Tibial artery (tissue), 4 donors: ENCODE measurements at regions not wholly inside any gene's neighbourhood (a gene's known extent, or its start where the extent isn't known, plus 50 kb on each side); places are given as distances from the start of the nearest gene placed in this dataset.

Source experiments
- DNase-seq, 2 donors: peaks; one replicate each; pipeline ENCODE4 v3.0.0-alpha.2; 2019
- H3K27ac ChIP-seq, 2 donors: fragments of 200-600 bp; sonication (generic) in 1 of 2; 1 replicate in 1 of 2; 2 replicates in 1 of 2; pipeline ENCODE4 v1.5.1; 2018 to 2019; ENCODE audit warnings: mild to moderate bottlenecking in 1 of 2
- H3K27me3 ChIP-seq, 2 donors: fragments of 200-600 bp; sonication (generic) in 1 of 2; one replicate each; pipeline versions ENCODE4 v1.5.1 to v1.6.0; 2016 to 2019
- H3K36me3 ChIP-seq, 3 donors: fragments of 200-600 bp; sonication (generic) in 2 of 3; one replicate each; pipeline ENCODE4 v1.5.1; 2016 to 2019; ENCODE audit warnings: mild to moderate bottlenecking in 2 of 3
- H3K4me1 ChIP-seq, 4 donors: fragments of 200-600 bp; sonication (generic) in 2 of 4; 1 replicate in 3 of 4; 2 replicates in 1 of 4; pipeline ENCODE4 v1.5.1; 2016 to 2019
- H3K4me3 ChIP-seq, 2 donors: fragments of 200-600 bp; sonication (generic) in 1 of 2; 1 replicate in 1 of 2; 2 replicates in 1 of 2; pipeline ENCODE4 v1.5.1; 2018 to 2019; ENCODE audit warnings: mild to moderate bottlenecking in 2 of 2
- H3K9me3 ChIP-seq, 3 donors: fragments of 200-600 bp; sonication (generic) in 1 of 3; one replicate each; pipeline ENCODE4 v1.5.1; 2016 to 2019
- CTCF ChIP-seq, 2 experiments: fragments of 200-600 bp in 1 of 2; fragments of 450-650 bp in 1 of 2; IDR thresholded peaks; one replicate each; pipeline ENCODE4 v1.5.1; 2017 to 2019; ENCODE audit warnings: antibody characterized with exemption in 2 of 2, mild to moderate bottlenecking in 1 of 2, moderate library complexity in 1 of 2
- intact Hi-C: fragments of 100-400 bp; cut with DNase I; formaldehyde crosslinking; loops from one replicate; pipeline ENCODE4 v1.15.0; 2023; ENCODE audit warnings: low total_unique reads

DNA sequence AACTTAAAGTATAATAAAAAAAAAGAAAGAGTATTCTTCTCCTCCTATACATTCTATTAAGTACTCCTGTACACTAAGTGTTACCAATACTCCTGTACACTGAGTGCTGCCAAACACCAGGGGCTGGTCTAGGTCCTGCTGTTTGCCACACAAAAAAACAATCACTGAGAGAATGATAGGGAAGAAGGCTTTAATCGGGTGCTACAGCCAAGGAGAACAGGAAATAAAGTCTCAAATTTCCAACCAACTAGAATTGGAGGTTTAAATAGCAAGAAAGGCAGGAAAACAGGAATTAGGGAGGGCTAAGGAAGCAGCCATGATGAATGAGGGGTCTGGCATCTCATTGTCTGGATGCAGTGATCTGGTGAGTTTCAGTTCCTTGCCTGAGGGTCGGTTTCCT is 239.8 kb downstream of the ZNF674 start:
- no peaks in the 10 kb centered on the region for H3K36me3 ChIP-seq
- no peaks in the 10 kb centered on the region for H3K27me3 ChIP-seq
- no peak overlapping the region for H3K27ac ChIP-seq
- intact Hi-C loops: no loop called here
- H3K4me1 ChIP-seq: no peaks in the 10 kb centered on the region
- DNase-seq: no peak
- H3K4me3 ChIP-seq: no peak overlapping the region
- no peak for TF ChIP-seq CTCF (IDR thresholded peaks at IDR 0.05)
- H3K9me3 ChIP-seq: peaks cover 0 to 7% (median 0%) of the 10 kb centered on the region in 3 donors

DNA sequence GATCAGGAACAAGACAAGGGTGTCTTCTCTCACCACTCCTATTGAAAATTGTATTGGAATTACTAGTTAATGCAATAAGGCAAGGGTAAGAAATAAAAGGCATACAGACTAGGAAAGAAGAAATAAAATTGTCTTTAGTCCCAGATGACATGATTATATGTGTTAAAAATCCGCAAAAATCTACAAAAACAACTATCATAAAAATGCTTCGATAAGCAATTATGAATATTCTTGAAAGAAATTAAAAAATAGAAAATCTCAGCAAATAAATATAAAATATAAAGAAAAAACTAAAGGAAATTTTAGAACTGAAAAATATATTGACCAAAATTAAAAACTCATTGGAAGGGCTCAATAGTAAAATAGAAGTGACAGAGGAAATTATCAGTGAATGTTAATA is 243.3 kb downstream of the ZNF674 start:
- peaks cover 0 to 7% (median 0%) of the 10 kb centered on the region in 3 donors for H3K9me3 ChIP-seq
- no peak overlapping the region for H3K4me3 ChIP-seq
- no peaks in the 10 kb centered on the region for H3K27me3 ChIP-seq
- no peak for DNase-seq
- no peak overlapping the region for H3K27ac ChIP-seq
- intact Hi-C loops: no loop called here
- no peaks in the 10 kb centered on the region for H3K4me1 ChIP-seq
- TF ChIP-seq CTCF (IDR thresholded peaks at IDR 0.05): no peak
- no peaks in the 10 kb centered on the region for H3K36me3 ChIP-seq

DNA sequence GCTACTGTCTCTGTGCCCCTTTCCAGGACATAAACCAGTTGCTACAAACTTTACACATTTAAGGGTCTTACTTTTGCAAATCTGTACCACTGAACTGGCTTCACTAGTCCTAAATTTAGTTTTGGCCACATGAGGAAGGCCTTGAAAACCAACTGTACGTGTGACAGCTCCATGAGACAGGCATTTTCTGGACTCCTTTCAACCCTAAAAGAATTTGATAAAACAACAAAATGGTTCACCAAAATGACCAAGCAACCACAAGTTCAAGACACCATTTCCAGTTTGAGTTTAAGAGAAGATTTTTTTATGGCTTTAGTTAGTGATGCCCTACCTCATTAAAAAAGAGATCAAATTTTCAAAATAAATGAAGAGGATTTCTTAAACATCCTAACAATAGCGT is 246.4 kb downstream of the ZNF674 start:
- H3K4me1 ChIP-seq: no peaks in the 10 kb centered on the region
- no peak overlapping the region for H3K27ac ChIP-seq
- no peaks in the 10 kb centered on the region for H3K27me3 ChIP-seq
- no peak for TF ChIP-seq CTCF (IDR thresholded peaks at IDR 0.05)
- H3K4me3 ChIP-seq: no peak overlapping the region
- DNase-seq: no peak
- no peaks in the 10 kb centered on the region for H3K9me3 ChIP-seq
- intact Hi-C loops: no loop called here
- H3K36me3 ChIP-seq: no peaks in the 10 kb centered on the region

DNA sequence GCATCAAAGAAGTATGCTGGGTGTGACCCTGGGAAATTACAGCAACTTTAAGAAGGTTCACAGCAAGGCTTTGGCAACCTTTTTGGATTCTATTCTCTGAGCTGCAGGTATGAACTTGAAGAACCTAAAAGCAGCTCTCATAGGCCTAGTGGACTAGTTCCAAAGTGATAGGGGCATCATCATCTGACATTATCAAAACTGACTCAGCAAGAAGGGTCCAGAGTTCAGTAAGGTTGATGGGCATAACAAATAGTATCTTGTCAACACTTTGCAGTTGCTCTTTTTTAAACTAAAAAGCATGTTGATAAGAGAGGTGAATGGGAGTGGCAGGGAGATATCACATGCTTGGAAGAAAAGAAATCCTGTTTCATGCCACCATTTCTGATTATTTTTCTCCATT is 249.3 kb downstream of the ZNF674 start:
- Histone ChIP-seq H3K27me3 (no peaks in the 10 kb centered on the region), H3K9me3 (no peaks in the 10 kb centered on the region), H3K4me3 (no peak overlapping the region), H3K4me1 (no peaks in the 10 kb centered on the region), H3K27ac (no peak overlapping the region), H3K36me3 (no peaks in the 10 kb centered on the region)
- no peak for DNase-seq
- intact Hi-C loops: no loop called here
- no peak for TF ChIP-seq CTCF (IDR thresholded peaks at IDR 0.05)

DNA sequence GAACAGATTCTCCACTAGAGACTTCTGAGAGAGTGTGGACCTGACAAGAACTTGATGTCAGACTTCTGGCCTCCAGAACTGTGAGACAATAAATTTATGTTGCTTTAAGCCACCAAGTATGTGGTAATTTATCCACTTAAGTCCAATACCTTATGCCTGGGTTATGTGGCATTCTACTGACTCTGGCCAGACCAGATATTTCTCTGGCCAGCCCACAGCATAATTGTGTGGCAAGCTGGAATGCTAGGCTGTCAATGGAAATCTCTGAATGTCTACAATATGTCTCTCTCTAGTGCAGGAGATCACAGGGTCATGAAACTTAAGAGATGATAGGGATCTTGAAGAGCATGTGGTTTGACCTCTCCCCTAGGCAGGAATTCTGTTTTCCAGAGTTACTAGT is 251.0 kb downstream of the ZNF674 start:
- H3K4me1 ChIP-seq: no peaks in the 10 kb centered on the region
- no peaks in the 10 kb centered on the region for H3K27me3 ChIP-seq
- H3K4me3 ChIP-seq: no peak overlapping the region
- intact Hi-C loops: no loop called here
- TF ChIP-seq CTCF (IDR thresholded peaks at IDR 0.05): no peak
- H3K9me3 ChIP-seq: no peaks in the 10 kb centered on the region
- H3K27ac ChIP-seq: no peak overlapping the region
- no peaks in the 10 kb centered on the region for H3K36me3 ChIP-seq
- no peak for DNase-seq

DNA sequence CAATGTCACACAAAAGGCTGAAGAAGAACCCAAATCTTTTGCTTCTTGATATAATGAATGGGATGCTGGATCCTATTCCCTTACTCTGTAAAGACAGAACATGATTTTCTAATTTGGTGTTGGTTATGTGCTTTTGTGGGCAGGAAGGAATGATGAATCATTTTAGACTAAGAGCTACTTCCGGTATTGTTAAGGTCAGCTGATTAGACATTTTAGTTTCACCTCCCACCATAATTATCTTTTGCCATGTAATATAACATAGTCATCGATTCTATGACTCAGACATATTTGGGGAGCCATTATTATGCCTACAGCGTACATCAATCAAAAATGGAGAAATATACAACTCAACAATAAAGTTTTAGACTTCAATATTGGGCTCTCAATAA is 265.3 kb downstream of the ZNF674 start:
- no peak overlapping the region for H3K4me3 ChIP-seq
- intact Hi-C loops: no loop called here
- no peaks in the 10 kb centered on the region for H3K36me3 ChIP-seq
- H3K27me3 ChIP-seq: no peaks in the 10 kb centered on the region
- no peak overlapping the region for H3K27ac ChIP-seq
- no peak for DNase-seq
- TF ChIP-seq CTCF (IDR thresholded peaks at IDR 0.05): no peak
- no peaks in the 10 kb centered on the region for H3K9me3 ChIP-seq
- no peaks in the 10 kb centered on the region for H3K4me1 ChIP-seq
